HG03025 (cell line): ENCODE measurements at regions not wholly inside any gene's neighbourhood (a gene's known extent, or its start where the extent isn't known, plus 50 kb on each side); places are given as distances from the start of the nearest gene placed in this dataset.
"Not testable (repeated sequence)": the region's sequence is repeated elsewhere in the genome, so short reads cannot be mapped to it uniquely, and the experiment has no call there.

ENCODE experiments used
- ATAC-seq: cut with Tn5 transposase; IDR thresholded peaks from one replicate; pipeline ENCODE4 v1.9.1; 2021; ENCODE audit warnings: mild to moderate bottlenecking, moderate library complexity; ENCODE audit not compliant: unreplicated experiment, low FRiP score

GRCh38 chr1:219099307-219099706 is 74.4 kb upstream of the LYPLAL1 start:
- ATAC-seq: no peak

- no peak for ATAC-seq
These were observed 73.6 kb upstream of the LYPLAL1 start for GRCh38 chr1:219100059-219100458.

GRCh38 chr1:219102466-219102865 is 71.2 kb upstream of the LYPLAL1 start:
- ATAC-seq: not testable (repeated sequence)

GRCh38 chr1:219105893-219106292 is 67.8 kb upstream of the LYPLAL1 start:
- ATAC-seq: no peak

- ATAC-seq: no peak
These were observed 64.2 kb upstream of the LYPLAL1 start for GRCh38 chr1:219109424-219110018.

GRCh38 chr1:219113261-219113660 is 60.4 kb upstream of the LYPLAL1 start:
- no peak for ATAC-seq

GRCh38 chr1:219114014-219114413 is 59.7 kb upstream of the LYPLAL1 start:
- no peak for ATAC-seq

GRCh38 chr1:219119839-219120238 is 53.8 kb upstream of the LYPLAL1 start:
- no peak for ATAC-seq

- ATAC-seq: no peak
These were observed 52.8 kb upstream of the LYPLAL1 start for GRCh38 chr1:219120624-219121544.

GRCh38 chr1:219121679-219122078 is 52.0 kb upstream of the LYPLAL1 start:
- no peak for ATAC-seq

- ATAC-seq: no peak
These were observed 50.6 kb upstream of the LYPLAL1 start for GRCh38 chr1:219123036-219123435.
